ENCODE measurements at regions not wholly inside any gene's neighbourhood (a gene's known extent, or its start where the extent isn't known, plus 50 kb on each side); places are given as distances from the start of the nearest gene placed in this dataset.

DNA sequence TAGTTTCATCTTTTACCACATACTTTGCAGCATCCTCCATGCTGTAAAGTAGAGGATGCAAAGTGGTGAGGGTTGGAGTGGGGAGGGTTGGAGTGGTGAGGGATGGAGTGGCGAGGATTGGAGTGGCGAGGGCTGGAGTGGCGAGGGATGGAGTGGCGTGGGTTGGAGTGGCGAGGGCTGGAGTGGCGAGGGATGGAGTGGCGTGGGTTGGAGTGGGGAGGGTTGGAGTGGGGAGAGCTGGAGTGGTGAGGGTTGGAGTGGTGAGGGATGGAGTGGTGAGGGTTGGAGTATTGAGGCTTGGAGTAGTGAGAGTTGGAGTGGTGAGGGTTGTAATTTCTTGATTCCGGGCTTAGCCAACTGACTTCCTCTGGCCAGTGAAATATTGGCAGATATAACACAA, 618.3 kb downstream of the MRPL39 start (continued):
- TF ChIP-seq ATF2 (IDR thresholded peaks at IDR 0.05; ENCODE audit: low read length) (no peak), CTBP2 (IDR thresholded peaks at IDR 0.05; ENCODE audit: borderline replicate concordance, insufficient read depth, insufficient read length, low read length) (no peak), CREB1 (IDR thresholded peaks at IDR 0.05) (no peak), CEBPB (IDR thresholded peaks at IDR 0.05; ENCODE audit: low read depth, low read length) (no peak)
